SJSA1 (cell line): ENCODE measurements at regions not wholly inside any gene's neighbourhood (a gene's known extent, or its start where the extent isn't known, plus 50 kb on each side); places are given as distances from the start of the nearest gene placed in this dataset.

ENCODE experiments used
- DNase-seq, 2 experiments: peaks; one replicate each; pipeline ENCODE4 v3.0.0-alpha.2; 2015 to 2020; ENCODE audit warnings: low spot score in 2 of 2, low read depth in 1 of 2
- H3K27ac ChIP-seq: fragments of 250-450 bp; sonication (Bioruptor Pico); 2 replicates; pipeline ENCODE4 v1.5.1; 2020; ENCODE audit warnings: mild to moderate bottlenecking, moderate library complexity
- H3K27me3 ChIP-seq: fragments of 250-450 bp; sonication (Bioruptor Pico); replicated peaks from 2 replicates; pipeline ENCODE4 v1.5.1; 2020; ENCODE audit warnings: mild to moderate bottlenecking, moderate library complexity
- H3K36me3 ChIP-seq: fragments of 250-450 bp; sonication (Bioruptor Pico); 2 replicates; pipeline ENCODE4 v1.5.1; 2020; ENCODE audit warnings: mild to moderate bottlenecking
- H3K4me1 ChIP-seq: fragments of 250-450 bp; sonication (Bioruptor Pico); replicated peaks from 2 replicates; pipeline ENCODE4 v1.6.1; 2021; ENCODE audit warnings: mild to moderate bottlenecking
- H3K4me3 ChIP-seq: fragments of 250-450 bp; sonication (Bioruptor Pico); 2 replicates; pipeline ENCODE4 v1.5.1; 2020; ENCODE audit warnings: mild to moderate bottlenecking
- H3K9me3 ChIP-seq: fragments of 250-450 bp; sonication (Bioruptor Pico); replicated peaks from 2 replicates; pipeline ENCODE4 v1.5.1; 2020; ENCODE audit warnings: mild to moderate bottlenecking

DNA sequence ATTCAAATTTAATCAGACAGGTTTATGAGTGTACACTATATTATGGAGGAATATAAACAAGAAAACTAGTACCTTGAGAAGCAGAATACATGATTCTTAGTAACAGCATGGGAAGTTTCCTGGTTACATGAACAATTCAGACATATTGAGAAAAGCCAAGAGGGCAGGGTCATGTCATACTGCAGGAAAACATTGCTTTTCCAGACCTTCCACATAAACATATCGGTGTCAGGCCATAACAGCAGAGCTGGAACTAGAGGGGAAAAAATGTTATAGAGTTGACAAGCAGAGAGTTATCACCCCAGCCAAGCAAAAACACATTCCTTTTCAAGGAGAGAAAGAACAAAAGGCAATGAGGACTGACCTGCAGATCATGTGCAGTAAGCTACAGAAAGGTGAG is 74.7 kb upstream of the ZNF236 start:
- DNase-seq: no peak
- no peaks in the 10 kb centered on the region; the same call in 1 of the 2 replicates for H3K9me3 ChIP-seq
- no peaks in the 10 kb centered on the region for H3K4me1 ChIP-seq
- no peaks in the 10 kb centered on the region for H3K27me3 ChIP-seq
- no peak overlapping the region for H3K27ac ChIP-seq
- no peaks in the 10 kb centered on the region for H3K36me3 ChIP-seq
- H3K4me3 ChIP-seq: no peak overlapping the region

DNA sequence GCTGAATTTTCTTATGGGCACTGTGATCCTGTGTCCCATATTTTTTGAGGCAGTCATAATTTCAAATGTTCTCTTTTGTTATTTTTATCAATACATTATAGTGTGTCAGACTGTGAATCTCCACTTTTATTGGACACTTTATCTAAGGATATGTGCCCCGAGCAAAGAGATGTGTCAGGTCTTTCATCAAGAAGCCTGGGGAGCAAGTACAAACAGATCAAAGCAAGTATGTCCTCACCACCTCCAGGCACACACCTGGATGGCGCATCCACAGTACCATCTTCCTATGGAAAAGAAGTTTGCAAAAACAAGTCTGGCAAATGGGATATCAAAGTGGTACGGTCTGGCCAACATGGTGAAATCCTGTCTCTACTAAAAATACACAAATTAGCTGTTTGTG is 81.0 kb upstream of the ZNF236 start:
- no peak overlapping the region for H3K27ac ChIP-seq
- H3K9me3 ChIP-seq: no peaks in the 10 kb centered on the region
- no peak for DNase-seq
- no peaks in the 10 kb centered on the region for H3K36me3 ChIP-seq
- H3K4me1 ChIP-seq: peaks cover 6% of the 10 kb centered on the region
- no peak overlapping the region for H3K4me3 ChIP-seq
- H3K27me3 ChIP-seq: no peaks in the 10 kb centered on the region

DNA sequence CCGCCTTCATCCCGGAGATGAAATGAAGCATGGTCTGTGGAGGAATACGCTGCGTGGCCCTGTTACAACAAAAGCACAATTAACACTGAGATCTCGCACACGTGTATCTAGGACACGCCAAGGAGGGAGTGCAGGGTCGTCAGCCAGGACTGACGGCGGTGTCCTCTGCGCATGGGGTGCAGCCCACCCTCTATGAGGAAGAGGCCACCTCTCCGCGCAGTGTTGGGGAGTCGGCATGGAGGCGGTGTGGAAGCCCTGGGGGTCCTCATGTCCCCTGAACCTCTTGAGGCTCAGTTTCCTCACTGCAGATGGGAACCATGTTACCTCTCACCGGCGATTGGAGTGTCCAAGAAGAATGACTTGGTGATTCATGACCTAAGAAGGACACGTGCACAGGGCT is 86.0 kb upstream of the ZNF236 start:
- Histone ChIP-seq H3K36me3 (no peaks in the 10 kb centered on the region), H3K4me1 (peaks cover 6% of the 10 kb centered on the region), H3K27me3 (no peaks in the 10 kb centered on the region), H3K4me3 (no peak overlapping the region), H3K27ac (no peak overlapping the region), H3K9me3 (no peaks in the 10 kb centered on the region)
- DNase-seq: no peak

DNA sequence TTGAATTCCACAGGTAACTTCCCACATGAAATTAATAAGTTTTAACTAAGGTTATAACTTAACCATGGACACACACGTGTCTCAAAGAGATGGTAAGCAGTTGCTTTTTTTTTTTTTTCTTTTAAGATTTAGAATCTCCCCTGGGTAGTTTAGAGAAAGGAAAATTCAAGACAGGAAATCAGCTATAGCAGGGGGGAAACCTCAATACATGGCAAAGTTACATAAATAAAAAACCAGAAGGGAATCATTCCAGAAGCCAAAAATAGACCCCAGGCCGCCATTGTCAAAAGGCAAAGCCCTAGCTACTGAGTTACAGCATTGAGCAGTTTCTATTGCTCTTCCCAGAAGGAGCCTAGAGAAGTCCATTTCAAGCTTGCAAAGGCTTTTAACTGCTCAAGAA is 91.5 kb upstream of the ZNF236 start:
- Histone ChIP-seq H3K36me3 (no peaks in the 10 kb centered on the region), H3K27me3 (no peaks in the 10 kb centered on the region), H3K9me3 (no peaks in the 10 kb centered on the region), H3K4me1 (no peaks in the 10 kb centered on the region), H3K27ac (no peak overlapping the region), H3K4me3 (no peak overlapping the region)
- DNase-seq: no peak

DNA sequence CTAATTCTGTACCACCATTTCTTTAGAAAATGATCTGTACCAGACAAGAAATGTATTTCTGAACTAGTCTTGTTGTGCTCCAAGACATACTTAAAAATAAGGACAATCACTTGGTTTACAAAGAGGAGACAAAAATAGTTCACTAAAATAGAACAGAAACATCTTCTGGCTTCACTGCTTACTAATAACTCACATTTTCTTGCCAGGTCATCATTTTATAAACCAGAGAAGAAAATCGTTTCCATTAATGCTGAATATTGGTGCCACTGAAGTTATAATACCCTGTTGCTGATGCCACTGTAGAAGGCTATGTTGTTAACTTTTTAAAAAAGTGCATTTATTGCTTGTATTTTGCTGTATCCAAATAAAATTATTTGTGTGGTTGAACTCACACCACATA is 94.8 kb upstream of the ZNF236 start:
- DNase-seq: no peak
- Histone ChIP-seq H3K36me3 (no peaks in the 10 kb centered on the region), H3K4me3 (no peak overlapping the region), H3K27me3 (no peaks in the 10 kb centered on the region), H3K4me1 (no peaks in the 10 kb centered on the region), H3K27ac (no peak overlapping the region), H3K9me3 (no peaks in the 10 kb centered on the region)

DNA sequence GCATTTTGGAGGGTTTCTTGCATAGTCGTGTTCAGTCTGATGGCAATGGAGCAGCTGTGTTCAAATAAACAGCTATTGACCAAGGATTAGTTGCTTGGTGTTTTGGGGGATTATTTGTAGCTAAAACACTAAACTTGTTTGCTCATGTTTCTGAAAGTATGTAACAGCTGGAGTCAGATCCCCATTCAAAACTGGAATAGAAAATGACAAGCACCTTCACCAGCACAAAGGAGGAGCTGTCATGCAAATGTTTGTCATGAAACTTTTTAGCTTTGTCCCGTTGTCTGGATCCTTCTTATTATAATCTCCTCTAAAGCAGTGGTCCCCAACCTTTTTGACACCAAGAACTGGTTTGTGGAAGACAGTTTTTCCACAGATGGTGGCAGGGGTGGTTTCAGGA is 96.9 kb upstream of the ZNF236 start:
- no peaks in the 10 kb centered on the region for H3K36me3 ChIP-seq
- H3K4me3 ChIP-seq: no peak overlapping the region
- no peak overlapping the region for H3K27ac ChIP-seq
- no peaks in the 10 kb centered on the region for H3K27me3 ChIP-seq
- DNase-seq: no peak
- no peaks in the 10 kb centered on the region for H3K9me3 ChIP-seq
- H3K4me1 ChIP-seq: no peaks in the 10 kb centered on the region

DNA sequence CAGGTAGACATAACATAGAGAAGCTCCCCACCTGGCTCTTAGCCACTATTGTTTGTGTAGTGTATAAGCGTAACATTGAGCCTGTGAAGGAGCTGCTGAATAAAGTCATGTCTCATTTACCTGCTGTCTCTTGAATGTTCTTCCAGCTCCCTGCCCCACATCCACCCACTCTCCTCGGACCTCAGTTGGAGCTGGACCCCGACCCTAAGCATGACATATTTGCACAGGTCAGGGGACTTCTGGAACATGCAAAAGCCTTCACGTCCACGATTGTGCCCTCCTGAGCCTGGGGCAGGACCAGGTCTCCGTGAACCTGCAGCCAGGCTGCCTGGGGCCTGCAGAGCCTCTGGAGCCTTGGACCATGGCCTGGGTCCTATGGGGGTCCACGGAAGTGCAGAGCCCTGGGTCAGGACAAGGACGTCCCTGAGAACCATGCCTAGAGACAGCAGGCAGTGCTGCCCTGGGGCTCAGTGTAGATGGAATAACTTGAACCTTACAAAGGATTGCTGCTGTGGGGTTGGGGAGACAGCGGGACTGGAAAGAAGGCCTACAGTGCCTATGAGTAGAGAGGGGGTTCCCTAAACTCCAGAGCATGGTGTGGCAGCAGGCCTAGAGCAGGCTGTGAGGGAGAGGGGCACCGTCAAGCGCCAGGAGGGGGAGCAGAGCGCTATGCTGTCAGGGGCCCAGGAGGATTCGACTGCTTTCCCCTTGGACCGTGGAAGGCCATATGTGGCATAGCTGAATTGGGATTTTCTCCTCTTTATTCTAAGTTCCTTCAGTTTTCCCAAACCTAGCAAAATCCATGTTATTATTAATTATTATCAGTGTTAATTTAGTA is 99.9 kb upstream of the ZNF236 start:
- Histone ChIP-seq H3K4me1 (no peaks in the 10 kb centered on the region), H3K9me3 (no peaks in the 10 kb centered on the region), H3K27ac (no peak overlapping the region), H3K36me3 (no peaks in the 10 kb centered on the region), H3K27me3 (no peaks in the 10 kb centered on the region), H3K4me3 (no peak overlapping the region)
- no peak for DNase-seq

DNA sequence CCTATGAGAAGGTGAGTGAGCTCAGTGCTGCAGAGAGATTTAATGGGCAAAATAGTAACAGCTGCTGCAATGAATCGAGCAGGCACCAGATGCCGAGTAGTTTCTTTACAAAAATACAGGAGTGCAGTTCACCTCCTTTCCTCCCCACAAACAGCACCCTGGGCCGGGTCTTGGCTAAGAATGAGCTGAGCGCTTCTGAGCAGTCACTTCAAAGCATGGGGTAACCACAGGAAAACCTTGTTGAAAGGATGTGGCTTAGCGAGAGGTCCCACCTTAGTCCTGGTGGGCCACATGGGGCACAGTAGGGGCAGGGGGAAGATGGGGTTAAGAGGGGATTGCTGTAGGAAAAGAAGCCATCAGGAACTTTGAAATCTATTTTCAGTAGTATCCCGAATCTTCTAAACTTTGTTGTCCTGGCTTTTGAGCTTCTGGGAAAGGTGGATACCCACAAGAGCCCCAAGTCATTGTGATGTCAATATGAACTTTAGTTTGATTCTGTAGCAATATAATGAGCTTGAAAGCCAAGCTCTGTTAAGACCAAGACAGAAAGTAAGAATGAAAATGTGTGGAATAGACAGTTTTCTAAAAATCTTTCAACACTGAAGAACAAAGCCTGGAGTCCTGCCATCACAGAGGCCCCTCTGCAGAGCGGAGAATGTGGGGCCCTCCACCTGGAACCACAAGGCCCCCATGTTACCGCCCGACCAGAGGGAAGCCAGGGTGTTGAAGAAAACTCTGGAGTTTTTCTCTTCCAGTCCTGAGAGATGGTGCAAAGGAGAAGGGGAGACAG is 101.0 kb upstream of the ZNF236 start:
- Histone ChIP-seq H3K27me3 (no peaks in the 10 kb centered on the region), H3K4me1 (no peaks in the 10 kb centered on the region), H3K36me3 (no peaks in the 10 kb centered on the region), H3K4me3 (no peak overlapping the region), H3K9me3 (no peaks in the 10 kb centered on the region), H3K27ac (no peak overlapping the region)
- peak in 1 of 2 experiments; percentile 0 for DNase-seq

DNA sequence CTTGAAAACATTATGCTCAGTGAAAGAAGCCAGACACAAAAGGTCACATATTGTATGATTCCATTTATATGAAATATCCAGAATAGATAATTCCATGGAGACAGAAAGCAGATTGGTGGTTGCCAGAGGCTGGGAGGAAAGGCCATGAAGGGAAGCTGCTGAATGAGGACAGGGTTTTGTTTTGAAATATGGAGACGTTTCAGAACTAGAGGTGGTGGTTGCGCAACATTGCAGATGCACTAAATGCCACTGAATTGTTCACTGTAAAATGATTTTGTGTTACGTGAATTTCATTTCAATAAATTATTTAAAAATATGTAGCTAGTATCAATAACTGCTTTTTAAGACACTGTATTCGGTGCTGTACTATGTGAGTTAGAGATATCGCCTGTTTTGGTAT is 101.7 kb upstream of the ZNF236 start:
- DNase-seq: peak in 1 of 2 experiments; percentile 2
- H3K27me3 ChIP-seq: no peaks in the 10 kb centered on the region
- H3K36me3 ChIP-seq: no peaks in the 10 kb centered on the region
- no peak overlapping the region for H3K4me3 ChIP-seq
- H3K4me1 ChIP-seq: no peaks in the 10 kb centered on the region
- H3K9me3 ChIP-seq: no peaks in the 10 kb centered on the region
- no peak overlapping the region for H3K27ac ChIP-seq

DNA sequence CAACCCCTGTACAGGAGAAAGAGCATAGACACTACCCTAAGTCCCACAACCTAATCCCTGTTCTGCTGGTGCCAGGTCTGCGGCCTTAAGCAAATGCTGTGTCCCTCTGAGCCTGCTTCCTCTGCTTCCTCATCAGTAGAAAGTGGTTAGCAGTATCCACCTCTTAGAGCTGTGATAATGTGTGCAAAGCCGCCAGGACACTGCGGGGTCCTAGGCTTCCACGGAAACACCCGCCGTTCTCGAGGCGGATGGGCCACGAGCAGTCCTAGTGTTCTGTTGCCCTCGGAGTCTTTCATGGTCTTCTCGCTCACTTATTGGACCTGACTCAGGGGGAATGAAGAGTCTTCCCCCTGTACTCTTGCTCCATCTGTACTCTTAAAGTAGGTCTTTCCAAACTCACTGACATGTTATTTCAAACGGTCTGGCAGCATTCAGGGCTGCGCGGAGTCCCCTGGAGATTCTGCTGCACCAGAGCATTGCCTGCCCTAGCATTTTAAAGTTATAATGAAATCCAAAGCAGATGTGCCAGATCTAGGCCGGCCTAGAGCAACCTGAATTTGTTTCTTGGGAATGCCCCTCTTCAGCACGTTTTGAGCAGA is 107.2 kb upstream of the ZNF236 start:
- no peak overlapping the region for H3K4me3 ChIP-seq
- no peaks in the 10 kb centered on the region for H3K36me3 ChIP-seq
- no peaks in the 10 kb centered on the region for H3K4me1 ChIP-seq
- H3K9me3 ChIP-seq: no peaks in the 10 kb centered on the region; the same call in 1 of the 2 replicates
- H3K27ac ChIP-seq: no peak overlapping the region
- no peaks in the 10 kb centered on the region for H3K27me3 ChIP-seq
- DNase-seq: no peak

DNA sequence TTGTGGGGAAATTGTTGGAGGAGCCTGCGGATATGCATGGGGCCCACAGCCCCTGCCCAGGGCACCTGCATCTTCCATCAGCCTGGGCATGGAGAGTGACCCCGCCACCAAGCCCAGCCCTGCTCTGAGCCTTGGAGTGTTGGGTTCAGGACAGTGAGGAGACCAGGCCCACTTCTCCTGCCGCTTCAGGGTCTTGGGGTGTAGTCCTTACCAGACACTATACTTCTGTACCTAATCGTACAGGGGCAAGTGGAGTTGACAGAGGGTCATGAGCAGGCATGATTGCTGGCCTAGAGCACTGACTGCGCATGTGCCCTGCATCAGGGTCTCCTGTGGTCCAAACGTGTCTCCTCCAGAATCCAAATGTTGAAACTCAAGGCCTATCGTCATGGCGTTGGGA is 108.9 kb upstream of the ZNF236 start:
- no peak overlapping the region for H3K4me3 ChIP-seq
- no peak overlapping the region for H3K27ac ChIP-seq
- H3K9me3 ChIP-seq: no peaks in the 10 kb centered on the region; the same call in 1 of the 2 replicates
- no peaks in the 10 kb centered on the region for H3K36me3 ChIP-seq
- peak in 1 of 2 experiments; percentile 20 for DNase-seq
- H3K4me1 ChIP-seq: peaks cover 3% of the 10 kb centered on the region; the same call in 1 of the 2 replicates
- no peaks in the 10 kb centered on the region for H3K27me3 ChIP-seq

DNA sequence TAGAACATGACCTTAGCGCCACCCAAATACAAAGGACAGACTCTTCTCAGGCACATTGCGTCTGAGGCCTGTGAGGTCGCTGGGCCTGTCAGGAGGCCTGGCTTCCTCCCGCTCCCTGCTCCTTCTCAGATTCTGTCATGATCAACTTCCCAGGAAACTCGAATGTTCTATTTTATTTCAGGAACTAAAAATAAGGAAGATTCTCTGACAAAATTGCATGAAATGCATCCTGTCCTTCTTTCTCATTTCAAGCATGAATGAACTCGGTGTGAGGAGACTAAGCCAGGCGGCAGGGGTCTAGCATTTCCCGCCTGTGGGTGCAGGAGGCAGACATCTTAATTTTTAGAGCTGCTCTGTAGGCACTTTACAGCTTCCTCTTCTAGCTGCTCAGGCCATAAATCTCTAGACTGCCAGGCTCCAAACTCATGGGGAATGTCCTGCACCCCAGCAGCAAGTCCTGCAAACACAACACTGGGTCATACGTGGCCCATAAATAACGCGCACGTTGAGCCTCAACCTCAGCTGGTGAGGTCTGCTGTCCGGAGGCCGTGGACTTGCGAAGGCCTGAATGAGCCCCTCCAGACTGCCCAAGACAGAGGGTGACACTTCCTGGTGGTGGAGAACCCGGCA is 109.7 kb upstream of the ZNF236 start:
- peaks cover 3% of the 10 kb centered on the region; the same call in 1 of the 2 replicates for H3K4me1 ChIP-seq
- H3K4me3 ChIP-seq: no peak overlapping the region
- no peaks in the 10 kb centered on the region; the same call in 1 of the 2 replicates for H3K9me3 ChIP-seq
- no peaks in the 10 kb centered on the region for H3K27me3 ChIP-seq
- no peaks in the 10 kb centered on the region for H3K36me3 ChIP-seq
- DNase-seq: peak in 1 of 2 experiments; percentile 28
- no peak overlapping the region for H3K27ac ChIP-seq

DNA sequence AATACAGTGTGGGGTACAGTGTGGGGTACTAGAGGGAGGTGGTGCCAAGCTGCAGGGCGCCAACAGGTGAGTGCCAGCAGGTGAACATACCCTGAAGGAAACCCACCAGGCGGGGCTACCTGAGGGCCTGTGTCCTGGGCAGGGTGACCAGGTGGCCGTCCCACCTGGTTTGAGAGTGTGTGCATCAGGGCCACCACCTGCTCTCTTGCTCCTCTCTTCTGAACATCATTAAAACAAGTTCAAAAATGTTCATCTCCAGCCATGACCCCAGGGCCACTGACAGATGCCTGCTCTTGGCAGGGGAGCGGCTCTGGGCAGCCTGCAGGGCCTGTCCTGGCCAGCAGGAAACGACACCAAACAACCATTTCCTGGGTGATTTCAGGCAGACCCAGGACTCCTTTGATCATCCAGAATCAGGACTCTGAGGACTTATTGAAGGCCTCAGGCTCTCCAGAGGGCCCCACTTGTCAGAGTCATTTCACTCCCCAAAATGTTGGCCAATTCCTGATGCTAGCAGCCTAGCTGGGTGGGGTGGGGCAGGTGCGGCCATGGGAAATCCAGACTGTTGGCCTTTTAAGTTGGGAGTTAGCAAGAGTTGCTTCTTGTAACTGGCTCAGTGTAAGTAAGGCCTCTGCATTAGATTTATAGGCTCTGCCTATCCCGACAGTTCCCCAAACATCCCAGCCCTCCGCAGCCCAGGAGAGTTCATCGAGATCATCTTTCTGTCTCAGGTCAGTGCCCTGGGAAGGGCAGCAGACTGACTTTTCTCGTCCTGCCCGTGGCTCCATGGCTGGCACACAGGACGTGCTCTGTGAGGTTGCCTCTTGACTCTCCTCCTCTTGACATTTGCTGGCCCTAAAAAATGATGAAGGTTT is 111.5 kb upstream of the ZNF236 start:
- Histone ChIP-seq H3K36me3 (no peaks in the 10 kb centered on the region), H3K4me3 (no peak overlapping the region), H3K9me3 (no peaks in the 10 kb centered on the region; the same call in 1 of the 2 replicates), H3K27ac (no peak overlapping the region), H3K4me1 (peaks cover 3% of the 10 kb centered on the region; the same call in 1 of the 2 replicates), H3K27me3 (no peaks in the 10 kb centered on the region)
- DNase-seq: peak in 1 of 2 experiments; percentile 32
